Pancreas (tissue), 10 donors: ENCODE measurements at regions not wholly inside any gene's neighbourhood (a gene's known extent, or its start where the extent isn't known, plus 50 kb on each side); places are given as distances from the start of the nearest gene placed in this dataset.

ENCODE experiments used
- ATAC-seq, 4 donors: fragments of 200-7000 bp; cut with Tn5 transposase; one replicate each; pipeline versions ENCODE4 v1.8.0 to v1.9.1; 2020; ENCODE audit warnings: mild to moderate bottlenecking in 4 of 4, moderate library complexity in 4 of 4
- DNase-seq, 6 donors: peaks; one replicate each; pipeline ENCODE4 v3.0.0-alpha.2; 2020
- FAIRE-seq: peaks from 2 replicates; lab custom pipeline; 2012; peaks lifted over from hg19 to GRCh38; lab: Jason Lieb, UNC
- H3K27ac ChIP-seq, 4 donors: fragments of 200-600 bp; sonication (generic); 1 replicate in 3 of 4; 2 replicates in 1 of 4; pipeline versions ENCODE4 v1.5.0 to v1.8.0; 2020
- H3K27me3 ChIP-seq, 4 donors: fragments of 200-600 bp; one replicate each; pipeline ENCODE4 v1.8.0; 2021
- H3K36me3 ChIP-seq, 3 donors: fragments of 200-600 bp; sonication (generic) in 1 of 3; one replicate each; pipeline versions ENCODE4 v1.5.0 to v1.8.0; 2020 to 2021
- H3K4me1 ChIP-seq, 3 donors: fragments of 200-600 bp; one replicate each; pipeline ENCODE4 v1.8.0; 2021
- H3K4me3 ChIP-seq, 4 donors: fragments of 200-600 bp; sonication (generic) in 2 of 4; one replicate each; pipeline versions ENCODE4 v1.5.0 to v1.8.0; 2020 to 2021
- H3K9me3 ChIP-seq, 4 donors: fragments of 200-600 bp; one replicate each; pipeline ENCODE4 v1.8.0; 2021
- CTCF ChIP-seq, 4 donors: fragments of 200-600 bp; sonication (generic) in 3 of 4; IDR thresholded peaks; one replicate each; pipeline versions ENCODE4 v1.5.0 to v1.8.0; 2021; ENCODE audit warnings: antibody characterized with exemption in 4 of 4
- WGBS, 2 donors: extraction: QIAGEN DNeasy Blood & Tissue Kit; methylation state at CpG; one replicate each; pipeline ENCODE4 v1.1.7; 2013; 5-methylcytosine and 5-hydroxymethylcytosine counted together
- intact Hi-C, 3 donors: fragments of 100-400 bp; cut with DNase I; formaldehyde crosslinking; loops; one replicate each; pipeline versions ENCODE4 v1.11.1 to v1.14.2; 2022
- donor health status: healthy with polysubstance abuse.
- donor health status: DM: no; HTN: no; CAD: no; lungs with moderate emphysema.
- donor health status: DM: no; HTN: no; CAD: no.
- donor health status: control.
- donor health status: control.
- donor health status: Bipolar disorder and iron deficiency.
- donor health status: DM: yes; HTN: yes; CAD: no.
- donor health status: DM: no; HTN: no; CAD: no.
- donor health status: DM: no; HTN: no; CAD: no.
- donor health status: DM: yes; HTN: yes; CAD: no.

- intact Hi-C loops: no loop called here
- no peak for TF ChIP-seq CTCF (IDR thresholded peaks at IDR 0.05)
- ATAC-seq (no peak), DNase-seq (no peak), FAIRE-seq (no peak)
- no peaks in the 10 kb centered on the region for H3K27me3 ChIP-seq
- no peak overlapping the region for H3K27ac ChIP-seq
- H3K4me1 ChIP-seq: no peaks in the 10 kb centered on the region
- no peak overlapping the region for H3K4me3 ChIP-seq
- H3K9me3 ChIP-seq: no peaks in the 10 kb centered on the region
- H3K36me3 ChIP-seq: no peaks in the 10 kb centered on the region
- WGBS, 2 donors: 75 to 89% methylated on average over 15 of the region's 15 CpGs
Measured at GRCh38 chr13:109665781-109666249, 120.6 kb downstream of the IRS2 start.

GRCh38 chr13:109665240-109665639 is 121.1 kb downstream of the IRS2 start:
- FAIRE-seq (no peak), ATAC-seq (no peak)
- 68 to 77% methylated on average over 8 of the region's 8 CpGs for WGBS, 2 donors

GRCh38 chr13:109657395-109657794 is 129.0 kb downstream of the IRS2 start:
- H3K4me1 ChIP-seq: no peaks in the 10 kb centered on the region
- no peak overlapping the region for H3K27ac ChIP-seq
- intact Hi-C loops: no loop called here
- ATAC-seq: no peak
- no peaks in the 10 kb centered on the region for H3K9me3 ChIP-seq
- H3K27me3 ChIP-seq: no peaks in the 10 kb centered on the region
- no peak for TF ChIP-seq CTCF (IDR thresholded peaks at IDR 0.05)
- H3K36me3 ChIP-seq: no peaks in the 10 kb centered on the region
- no peak for DNase-seq
- WGBS, 2 donors: 35 to 51% methylated on average over 6 of the region's 6 CpGs
- no peak overlapping the region for H3K4me3 ChIP-seq
- no peak for FAIRE-seq

More at GRCh38 chr13:109665240-109665639, 121.1 kb downstream of the IRS2 start:
- Histone ChIP-seq H3K27ac (no peak overlapping the region), H3K9me3 (no peaks in the 10 kb centered on the region), H3K4me1 (no peaks in the 10 kb centered on the region), H3K36me3 (no peaks in the 10 kb centered on the region), H3K4me3 (no peak overlapping the region), H3K27me3 (no peaks in the 10 kb centered on the region)
- intact Hi-C loops: no loop called here
- no peak for DNase-seq
- TF ChIP-seq CTCF (IDR thresholded peaks at IDR 0.05): no peak

- Histone ChIP-seq H3K4me3 (no peak overlapping the region), H3K27ac (peak overlapping the region in 1 of 4 donors; percentile 13), H3K4me1 (no peaks in the 10 kb centered on the region), H3K27me3 (no peaks in the 10 kb centered on the region), H3K36me3 (no peaks in the 10 kb centered on the region), H3K9me3 (no peaks in the 10 kb centered on the region)
- ATAC-seq: no peak
- intact Hi-C loops: no loop called here
- 70 to 81% methylated on average over 2 of the region's 2 CpGs for WGBS, 2 donors
- TF ChIP-seq CTCF (IDR thresholded peaks at IDR 0.05): no peak
- DNase-seq: no peak
- FAIRE-seq: no peak
Measured at GRCh38 chr13:109656206-109656605, 130.2 kb downstream of the IRS2 start.

- FAIRE-seq: no peak
- H3K27ac ChIP-seq: peak overlapping the region in 1 of 4 donors; percentile 13
- no peaks in the 10 kb centered on the region for H3K4me1 ChIP-seq
- intact Hi-C loops: no loop called here
- no peaks in the 10 kb centered on the region for H3K27me3 ChIP-seq
- ATAC-seq: peak in 1 of 4 donors; percentile 9
- no peak overlapping the region for H3K4me3 ChIP-seq
- TF ChIP-seq CTCF (IDR thresholded peaks at IDR 0.05): no peak
- H3K9me3 ChIP-seq: no peaks in the 10 kb centered on the region
- 72 to 79% methylated on average over 5 of the region's 5 CpGs for WGBS, 2 donors
- H3K36me3 ChIP-seq: no peaks in the 10 kb centered on the region
- DNase-seq: no peak
Measured at GRCh38 chr13:109655611-109656010, 130.8 kb downstream of the IRS2 start.
